GM12878 (cell line): ENCODE measurements at regions not wholly inside any gene's neighbourhood (a gene's known extent, or its start where the extent isn't known, plus 50 kb on each side); places are given as distances from the start of the nearest gene placed in this dataset.

ENCODE experiments used
- ATAC-seq: fragments of 200-7000 bp; cut with Tn5 transposase; 3 replicates; pipeline ENCODE4 v1.9.1; 2020; ENCODE audit warnings: mild to moderate bottlenecking, moderate library complexity
- BruUV-seq: library from RNA; stranded (reverse); fragments of 400-500 nt; replicated peaks from 2 replicates; lab custom pipeline; 2021; lab: Mats Ljungman, UMichigan
- CTCF ChIA-PET: fragments of 300-600 bp; sonication (Branson Sonifier 250); formaldehyde crosslinking; extraction: SDS; loops from one replicate; lab custom pipeline; 2021; ENCODE audit warnings: inconsistent platforms; lab: Yijun Ruan, JAX
- POLR2A ChIA-PET: fragments of 350-600 bp; formaldehyde crosslinking; extraction: SDS; loops from one replicate; lab custom pipeline; 2021; ENCODE audit warnings: inconsistent platforms; lab: Charles Lee
- RAD21 ChIA-PET: fragments of 300-600 bp; sonication (Branson Sonifier 250); formaldehyde crosslinking; loops from one replicate; lab custom pipeline; 2023; ENCODE audit warnings: antibody characterized with exemption; ENCODE audit not compliant: unreplicated experiment; lab: Charles Lee
- SMC1A ChIA-PET: fragments of 300-600 bp; sonication (Branson Sonifier 250); formaldehyde crosslinking; loops from one replicate; lab custom pipeline; 2023; ENCODE audit not compliant: unreplicated experiment, uncharacterized antibody; lab: Charles Lee
- DNase-seq: peaks from one replicate; pipeline ENCODE4 v3.0.0-alpha.2; 2011; ENCODE audit warnings: low read depth, low spot score
- FAIRE-seq: peaks from 3 replicates; lab custom pipeline; 2011; peaks lifted over from hg19 to GRCh38; lab: Jason Lieb, UNC
- H2AFZ ChIP-seq: 2 replicates; pipeline ENCODE4 v1.6.0; 2011; ENCODE audit warnings: low read depth, low read length, control low read depth; ENCODE audit not compliant: control insufficient read depth
- H3K27ac ChIP-seq: 2 replicates; pipeline ENCODE4 v1.5.1; 2011; ENCODE audit warnings: control low read depth; ENCODE audit not compliant: control insufficient read depth, insufficient read depth
- H3K27me3 ChIP-seq, 2 experiments: replicated peaks in 1 of 2; 2 replicates each; pipeline versions ENCODE4 v1.6.0 to v1.6.1; 2011; ENCODE audit warnings: low read length in 1 of 2; ENCODE audit not compliant: control insufficient read depth in 2 of 2, insufficient read depth in 2 of 2
- H3K36me3 ChIP-seq, 2 experiments: 2 replicates each; pipeline ENCODE4 v1.5.1; 2011; ENCODE audit warnings: low read length in 1 of 2; ENCODE audit not compliant: control insufficient read depth in 2 of 2, insufficient read depth in 2 of 2
- H3K4me1 ChIP-seq: 2 replicates; pipeline ENCODE4 v1.6.1; 2011; ENCODE audit warnings: mild to moderate bottlenecking, low read length, moderate library complexity, mixed read lengths; ENCODE audit not compliant: control insufficient read depth, insufficient read depth
- H3K4me2 ChIP-seq: 2 replicates; pipeline ENCODE4 v1.6.0; 2011; ENCODE audit warnings: control low read depth; ENCODE audit not compliant: control insufficient read depth, insufficient read depth
- H3K4me3 ChIP-seq: fragments of 200-600 bp; sonication (generic); 2 replicates; pipeline ENCODE4 v1.5.1; 2016
- H3K79me2 ChIP-seq: 2 replicates; pipeline ENCODE4 v1.6.0; 2011; ENCODE audit warnings: low read length; ENCODE audit not compliant: control insufficient read depth, insufficient read depth
- H3K9ac ChIP-seq: 2 replicates; pipeline ENCODE4 v1.8.0; 2011; ENCODE audit warnings: low read length, control low read depth, mixed read lengths; ENCODE audit not compliant: control insufficient read depth, insufficient read depth
- H3K9me3 ChIP-seq: replicated peaks from 3 replicates; pipeline ENCODE4 v1.5.1; 2011; ENCODE audit warnings: mild to moderate bottlenecking, low read length; ENCODE audit not compliant: control insufficient read depth, insufficient read depth
- H4K20me1 ChIP-seq: 2 replicates; pipeline ENCODE4 v1.6.0; 2011; ENCODE audit not compliant: control insufficient read depth, insufficient read depth
- ATF7 ChIP-seq: fragments of 450-650 bp; IDR thresholded peaks from 2 replicates; pipeline ENCODE4 v1.6.1; 2016; ENCODE audit warnings: low read depth, mild to moderate bottlenecking
- GATAD2B ChIP-seq: fragments of 450-650 bp; conservative IDR thresholded peaks from 2 replicates; pipeline ENCODE4 v1.6.1; 2017; ENCODE audit warnings: low read depth, mild to moderate bottlenecking, moderate library complexity
- HCFC1 ChIP-seq: fragments of 150-350 bp; IDR thresholded peaks from 2 replicates; pipeline ENCODE4 v1.6.1; 2014; ENCODE audit warnings: low read length
- HDGF ChIP-seq: fragments of 450-650 bp; IDR thresholded peaks from 2 replicates; pipeline ENCODE4 v1.6.1; 2016; ENCODE audit warnings: antibody characterized with exemption
- MYB ChIP-seq: fragments of 150-350 bp; IDR thresholded peaks from 2 replicates; pipeline ENCODE4 v1.6.1; 2014; ENCODE audit warnings: mild to moderate bottlenecking, low read depth, low read length, borderline replicate concordance
- NBN ChIP-seq: fragments of 450-650 bp; IDR thresholded peaks from 2 replicates; pipeline ENCODE4 v1.6.1; 2016
- NFXL1 ChIP-seq: fragments of 450-650 bp; IDR thresholded peaks from 2 replicates; pipeline ENCODE4 v1.6.1; 2017; ENCODE audit warnings: antibody characterized with exemption, mild to moderate bottlenecking, borderline replicate concordance
- SUPT20H ChIP-seq: IDR thresholded peaks from 2 replicates; pipeline ENCODE4 v1.6.1; 2011; ENCODE audit warnings: low read depth, mild to moderate bottlenecking, low read length, moderate library complexity, borderline replicate concordance; ENCODE audit not compliant: control insufficient read depth
- WGBS: methylation state at CpG from one replicate; pipeline ENCODE4 v1.1.6; 2016; ENCODE audit warnings: low lambda C conversion rate; ENCODE audit not compliant: insufficient replicate concordance, insufficient coverage; ENCODE audit errors: missing lambda C conversion rate; 5-methylcytosine and 5-hydroxymethylcytosine counted together
- in situ Hi-C: fragments of 300-500 bp; cut with MboI; formaldehyde crosslinking; loops from 9 replicates; pipeline ENCODE4 v1.14.3; 2018; ENCODE audit warnings: mixed read lengths
- intact Hi-C: fragments of 100-400 bp; cut with micrococcal nuclease; formaldehyde crosslinking; loops from one replicate; pipeline ENCODE4 v1.14.2; 2022; ENCODE audit not compliant: unreplicated experiment
- TF ChIP-seq, protein P1 (sequence below): fragments of 450-650 bp; IDR thresholded peaks from 2 replicates; pipeline ENCODE4 v1.6.1; 2018; ENCODE audit warnings: borderline replicate concordance, mild to moderate bottlenecking; ENCODE audit not compliant: partially characterized antibody

DNA sequence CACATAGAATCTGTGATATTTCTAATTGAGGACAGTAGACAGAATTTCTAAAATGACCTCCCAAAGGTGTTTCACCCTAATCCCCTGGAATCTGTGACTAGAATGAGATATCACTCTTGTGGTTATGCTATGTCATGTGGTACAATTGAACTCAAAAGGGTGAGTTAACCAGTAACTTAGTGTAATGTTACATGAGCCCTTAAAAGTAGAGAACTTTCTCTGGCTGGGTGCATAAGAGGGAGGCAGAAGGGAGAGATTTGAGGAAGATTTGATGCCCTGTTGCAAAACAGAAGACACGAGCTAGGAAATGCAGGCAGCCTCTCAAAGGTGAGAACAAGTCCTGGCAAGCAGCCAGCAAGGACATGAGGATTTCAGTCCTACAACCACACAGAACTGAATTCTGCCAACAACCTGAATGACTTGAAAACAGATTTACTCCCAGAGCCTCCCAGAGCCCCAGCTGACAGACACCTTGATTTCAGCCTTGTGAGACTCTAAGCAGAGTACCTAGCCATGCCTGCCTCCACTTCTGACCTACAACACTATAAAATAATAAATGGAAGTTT, 160.3 kb downstream of the MTHFS start:
- H3K9ac ChIP-seq, result no peak overlapping the region
- no peaks in the 10 kb centered on the region for H3K4me1 ChIP-seq
- intact Hi-C loops, result no loop called here
- WGBS, result 25% methylated on average over 1 of the region's 1 CpG
- no peak overlapping the region for H3K27ac ChIP-seq
- H3K79me2 ChIP-seq, result no peaks in the 10 kb centered on the region
- DNase-seq (no peak), ATAC-seq (peak; percentile 23; the same call in 1 of the 3 replicates), FAIRE-seq (no peak)
- no peaks in the 10 kb centered on the region for H3K27me3 ChIP-seq
- H3K4me2 ChIP-seq, result no peak overlapping the region
- H2AFZ ChIP-seq, result no peak overlapping the region
- H3K4me3 ChIP-seq, result no peak overlapping the region
- no peaks in the 10 kb centered on the region for H3K36me3 ChIP-seq
- in situ Hi-C loops, result no loop called here
- TF ChIP-seq, protein P1, sequence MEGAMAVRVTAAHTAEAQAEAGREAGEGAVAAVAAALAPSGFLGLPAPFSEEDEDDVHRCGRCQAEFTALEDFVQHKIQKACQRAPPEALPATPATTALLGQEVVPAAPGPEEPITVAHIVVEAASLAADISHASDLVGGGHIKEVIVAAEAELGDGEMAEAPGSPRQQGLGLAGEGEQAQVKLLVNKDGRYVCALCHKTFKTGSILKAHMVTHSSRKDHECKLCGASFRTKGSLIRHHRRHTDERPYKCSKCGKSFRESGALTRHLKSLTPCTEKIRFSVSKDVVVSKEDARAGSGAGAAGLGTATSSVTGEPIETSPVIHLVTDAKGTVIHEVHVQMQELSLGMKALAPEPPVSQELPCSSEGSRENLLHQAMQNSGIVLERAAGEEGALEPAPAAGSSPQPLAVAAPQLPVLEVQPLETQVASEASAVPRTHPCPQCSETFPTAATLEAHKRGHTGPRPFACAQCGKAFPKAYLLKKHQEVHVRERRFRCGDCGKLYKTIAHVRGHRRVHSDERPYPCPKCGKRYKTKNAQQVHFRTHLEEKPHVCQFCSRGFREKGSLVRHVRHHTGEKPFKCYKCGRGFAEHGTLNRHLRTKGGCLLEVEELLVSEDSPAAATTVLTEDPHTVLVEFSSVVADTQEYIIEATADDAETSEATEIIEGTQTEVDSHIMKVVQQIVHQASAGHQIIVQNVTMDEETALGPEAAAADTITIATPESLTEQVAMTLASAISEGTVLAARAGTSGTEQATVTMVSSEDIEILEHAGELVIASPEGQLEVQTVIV, result no peak
- TF ChIP-seq NBN, result no peak
- no peak for TF ChIP-seq SUPT20H
- TF ChIP-seq HDGF, result no peak
- TF ChIP-seq GATAD2B, result no peak
- TF ChIP-seq NFXL1, result no peak
- TF ChIP-seq ATF7, result no peak
- TF ChIP-seq HCFC1, result no peak
- TF ChIP-seq MYB, result no peak
- BruUV-seq, result no TSS peak
- ChIA-PET CTCF (no interaction called here), SMC1A (no interaction called here), RAD21 (no interaction called here), POLR2A (no interaction called here)
- H3K9me3 ChIP-seq, result no peaks in the 10 kb centered on the region
- no peaks in the 10 kb centered on the region for H4K20me1 ChIP-seq
